HCT116 (cell line): ENCODE measurements at regions not wholly inside any gene's neighbourhood (a gene's known extent, or its start where the extent isn't known, plus 50 kb on each side); places are given as distances from the start of the nearest gene placed in this dataset.

ENCODE experiments used
- ATAC-seq: fragments of 200-7000 bp; cut with Tn5 transposase; 2 replicates; pipeline ENCODE4 v1.9.1; 2020; ENCODE audit warnings: mild to moderate bottlenecking, moderate library complexity
- BruUV-seq: library from RNA; stranded (reverse); fragments of 400-500 nt; replicated peaks from 2 replicates; lab custom pipeline; 2021; lab: Mats Ljungman, UMichigan
- CTCF ChIA-PET: fragments of 300-600 bp; sonication (Branson Sonifier 250); formaldehyde crosslinking; loops from one replicate; lab custom pipeline; 2021; ENCODE audit warnings: antibody characterized with exemption; lab: Charles Lee
- POLR2A ChIA-PET: fragments of 300-600, 350-600 bp; sonication (Branson Sonifier 250); formaldehyde crosslinking; loops from one replicate; lab custom pipeline; 2021; ENCODE audit warnings: antibody characterized with exemption; lab: Charles Lee
- RAD21 ChIA-PET, 2 experiments: fragments of 300-600 bp; sonication (Branson Sonifier 250); formaldehyde crosslinking; loops; one replicate each; lab custom pipeline; 2023; ENCODE audit warnings: low total read pairs in 2 of 2; ENCODE audit not compliant: uncharacterized antibody in 2 of 2, unreplicated experiment in 2 of 2, low non-redundant PET in 1 of 2; lab: Charles Lee
- DNase-seq: peaks from one replicate; pipeline ENCODE4 v3.0.0-alpha.2; 2010; ENCODE audit warnings: low read depth, low spot score
- H2AFZ ChIP-seq: fragments of 200-600 bp; shearing (Covaris generic), sonication (generic); 2 replicates; pipeline ENCODE4 v1.6.1; 2017; ENCODE audit warnings: low read depth, mixed run types, mixed read lengths, antibody characterized with exemption, low read length; ENCODE audit not compliant: poor library complexity, severe bottlenecking
- H3K27ac ChIP-seq: 2 replicates; pipeline ENCODE4 v1.5.1; 2012; ENCODE audit warnings: low read depth, low read length
- H3K27me3 ChIP-seq: fragments of 200-600 bp; sonication (generic); 2 replicates; pipeline ENCODE4 v1.6.1; 2016; ENCODE audit warnings: mixed run types, low read length, mixed read lengths; ENCODE audit not compliant: insufficient read depth
- H3K36me3 ChIP-seq, 2 experiments: fragments of 200-500 bp in 1 of 2; fragments of 200-600 bp in 1 of 2; sonication (Bioruptor generic) in 1 of 2; sonication (generic) in 1 of 2; 2 replicates each; pipeline versions ENCODE4 v1.5.1 to v1.6.1; 2014 to 2016; ENCODE audit warnings: low read length in 2 of 2, inconsistent platforms in 1 of 2, mixed read lengths in 1 of 2, mixed run types in 1 of 2; ENCODE audit not compliant: insufficient read depth in 2 of 2, control insufficient read depth in 1 of 2
- H3K4me1 ChIP-seq, 2 experiments: fragments of 200-600 bp in 1 of 2; sonication (generic) in 1 of 2; 2 replicates each; pipeline versions ENCODE4 v1.5.1 to v1.6.1; 2012 to 2017; ENCODE audit warnings: low read length in 2 of 2, inconsistent platforms in 1 of 2, mild to moderate bottlenecking in 1 of 2, mixed read lengths in 1 of 2, mixed run types in 1 of 2, moderate library complexity in 1 of 2; ENCODE audit not compliant: insufficient read depth in 2 of 2, control insufficient read depth in 1 of 2
- H3K4me2 ChIP-seq: fragments of 200-600 bp; sonication (generic); 2 replicates; pipeline ENCODE4 v1.6.1; 2017; ENCODE audit warnings: mixed run types, low read length, mixed read lengths
- H3K4me3 ChIP-seq, 2 experiments: fragments of 200-600 bp in 1 of 2; sonication (generic) in 1 of 2; replicated peaks in 1 of 2; 2 replicates each; pipeline ENCODE4 v1.5.1; 2011 to 2016; ENCODE audit warnings: low read length in 2 of 2, control low read depth in 1 of 2, low read depth in 1 of 2, mild to moderate bottlenecking in 1 of 2, mixed read lengths in 1 of 2, mixed run types in 1 of 2
- H3K79me2 ChIP-seq: fragments of 200-600 bp; sonication (generic); 2 replicates; pipeline ENCODE4 v1.6.1; 2017; ENCODE audit warnings: mild to moderate bottlenecking, mixed run types, low read length, moderate library complexity, mixed read lengths; ENCODE audit not compliant: insufficient read depth
- H3K9ac ChIP-seq: fragments of 200-600 bp; sonication (generic); 2 replicates; pipeline ENCODE4 v1.6.1; 2016; ENCODE audit warnings: low read length, mixed read lengths
- H3K9me2 ChIP-seq: fragments of 200-600 bp; sonication (generic), shearing (Covaris generic); 2 replicates; pipeline ENCODE4 v1.6.1; 2017; ENCODE audit warnings: mixed run types, mild to moderate bottlenecking, moderate library complexity; ENCODE audit not compliant: insufficient read depth
- H3K9me3 ChIP-seq, 2 experiments: fragments of 200-500 bp in 1 of 2; fragments of 200-600 bp in 1 of 2; sonication (Bioruptor generic) in 1 of 2; sonication (generic) in 1 of 2; 2 replicates each; pipeline ENCODE4 v1.6.1; 2014 to 2017; ENCODE audit warnings: low read length in 2 of 2, mixed read lengths in 2 of 2, inconsistent platforms in 1 of 2, low read depth in 1 of 2, mild to moderate bottlenecking in 1 of 2, mixed run types in 1 of 2, moderate library complexity in 1 of 2; ENCODE audit not compliant: control insufficient read depth in 1 of 2, insufficient read depth in 1 of 2
- H4K20me1 ChIP-seq: fragments of 200-600 bp; sonication (generic), shearing (Covaris generic); 2 replicates; pipeline ENCODE4 v1.6.1; 2017; ENCODE audit warnings: mixed run types, mild to moderate bottlenecking, moderate library complexity; ENCODE audit not compliant: insufficient read depth
- CBX3 ChIP-seq: IDR thresholded peaks from 2 replicates; pipeline ENCODE4 v1.6.1; 2012; ENCODE audit warnings: low read depth
- EGR1 ChIP-seq: IDR thresholded peaks from 2 replicates; pipeline ENCODE4 v1.6.1; 2012; ENCODE audit warnings: low read depth
- ELF1 ChIP-seq: IDR thresholded peaks from 2 replicates; pipeline ENCODE4 v1.6.1; 2012; ENCODE audit warnings: low read depth, borderline replicate concordance
- EZH2 ChIP-seq: fragments of 200-600 bp; sonication (generic); IDR thresholded peaks from 2 replicates; pipeline ENCODE4 v1.6.1; 2017; ENCODE audit warnings: antibody characterized with exemption, mixed run types
- EZH2phosphoT487 ChIP-seq: fragments of 200-600 bp; IDR thresholded peaks from 2 replicates; pipeline ENCODE4 v1.6.1; 2018; ENCODE audit warnings: antibody characterized with exemption, borderline replicate concordance
- FOSL1 ChIP-seq: IDR thresholded peaks from 2 replicates; pipeline ENCODE4 v1.6.1; 2012; ENCODE audit warnings: low read depth
- JUND ChIP-seq: IDR thresholded peaks from 2 replicates; pipeline ENCODE4 v1.6.1; 2012
- POLR2A ChIP-seq: IDR thresholded peaks from 2 replicates; pipeline ENCODE4 v1.7.0; 2011; ENCODE audit warnings: borderline replicate concordance; ENCODE audit not compliant: insufficient read depth, insufficient read length; ENCODE audit errors: extremely low read depth
- POLR2AphosphoS5 ChIP-seq: IDR thresholded peaks from 2 replicates; pipeline ENCODE4 v1.6.1; 2011; ENCODE audit warnings: mild to moderate bottlenecking, low read depth, low read length, moderate library complexity
- RAD21 ChIP-seq: IDR thresholded peaks from 2 replicates; pipeline ENCODE4 v1.6.1; 2012; ENCODE audit warnings: low read depth, mild to moderate bottlenecking
- REST ChIP-seq: IDR thresholded peaks from 2 replicates; pipeline ENCODE4 v1.6.1; 2012; ENCODE audit warnings: low read depth
- SIN3A ChIP-seq: IDR thresholded peaks from 2 replicates; pipeline ENCODE4 v1.6.1; 2012; ENCODE audit warnings: low read depth
- SP1 ChIP-seq: IDR thresholded peaks from 2 replicates; pipeline ENCODE4 v1.6.1; 2012; ENCODE audit warnings: low read depth
- SRF ChIP-seq: IDR thresholded peaks from 2 replicates; pipeline ENCODE4 v1.6.1; 2012; ENCODE audit warnings: low read depth
- TCF7L2 ChIP-seq: IDR thresholded peaks from 2 replicates; pipeline ENCODE4 v1.7.0; 2011; ENCODE audit warnings: borderline replicate concordance, inconsistent platforms; ENCODE audit not compliant: insufficient read depth, insufficient read length; ENCODE audit errors: extremely low read depth
- YY1 ChIP-seq: IDR thresholded peaks from 2 replicates; pipeline ENCODE4 v1.6.1; 2011; ENCODE audit warnings: low read length, low read depth, moderate library complexity, mild to moderate bottlenecking; ENCODE audit not compliant: insufficient replicate concordance; ENCODE audit errors: extremely low read depth
- ZNF274 ChIP-seq: fragments of 200-500 bp; sonication (Bioruptor generic); IDR thresholded peaks from 2 replicates; pipeline ENCODE4 v1.6.1; 2014; ENCODE audit warnings: mild to moderate bottlenecking, low read depth, low read length, inconsistent platforms
- intact Hi-C: fragments of 100-400 bp; cut with micrococcal nuclease; formaldehyde crosslinking; loops from 2 replicates; pipeline ENCODE4 v1.10.0; 2022
- TF ChIP-seq, protein P1 (sequence below): IDR thresholded peaks from 2 replicates; pipeline ENCODE4 v1.6.1; 2011; ENCODE audit warnings: mild to moderate bottlenecking, low read length, moderate library complexity; ENCODE audit not compliant: insufficient replicate concordance; ENCODE audit errors: extremely low read depth
- TF ChIP-seq, protein P2 (sequence below): IDR thresholded peaks from 2 replicates; pipeline ENCODE4 v1.6.1; 2012
- TF ChIP-seq, protein P3 (sequence below), 3 experiments: fragments of 200-600 bp in 1 of 3; sonication (generic) in 1 of 3; IDR thresholded peaks in 2 of 3; conservative IDR thresholded peaks in 1 of 3; 2 replicates each; pipeline ENCODE4 v1.5.1; 2012 to 2017; ENCODE audit warnings: low read depth in 2 of 3, low read length in 2 of 3, antibody characterized with exemption in 1 of 3, borderline replicate concordance in 1 of 3, control low read depth in 1 of 3, mild to moderate bottlenecking in 1 of 3, mixed read lengths in 1 of 3, mixed run types in 1 of 3, moderate library complexity in 1 of 3; ENCODE audit not compliant: insufficient read depth in 1 of 3

DNA sequence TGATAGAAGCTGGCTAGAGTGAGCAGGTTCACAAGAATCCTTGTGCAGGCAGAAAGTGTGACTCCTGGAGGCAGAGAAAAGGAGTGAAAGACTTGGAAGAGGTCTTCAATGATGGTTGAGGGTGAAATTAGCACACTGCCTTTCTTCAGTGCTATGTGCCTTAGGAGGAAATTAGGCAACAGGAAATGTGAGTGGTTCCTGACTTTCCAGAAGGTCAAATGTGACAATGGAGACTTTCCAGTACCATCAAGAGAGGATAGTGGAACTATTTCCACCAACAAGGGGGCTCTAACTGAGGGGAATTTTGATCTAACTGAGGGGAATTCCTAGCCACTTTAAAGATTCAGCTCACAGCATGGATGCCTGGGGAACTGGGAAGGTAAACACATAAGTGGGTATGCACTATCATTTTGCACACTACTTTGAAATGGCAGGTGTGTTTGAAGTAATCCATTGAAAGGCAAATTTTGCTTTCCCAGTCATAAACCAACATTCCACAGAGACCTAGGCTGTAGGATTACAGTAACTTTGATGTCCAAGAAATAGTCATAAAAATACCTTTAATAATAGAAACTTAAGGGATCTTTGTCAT lies 90.0 kb downstream of the PERP start:
- POLR2A ChIA-PET = no interaction called here
- Histone ChIP-seq H3K4me3 (no peak overlapping the region), H4K20me1 (no peaks in the 10 kb centered on the region), H3K9ac (no peak overlapping the region)
- TF ChIP-seq JUND (no peak), RAD21 (no peak), TCF7L2 (no peak), CBX3 (no peak), ZNF274 (no peak), EGR1 (no peak), SRF (no peak), REST (no peak), POLR2A (no peak), SIN3A (no peak), FOSL1 (no peak), EZH2phosphoT487 (no peak), EZH2 (no peak), ELF1 (no peak), YY1 (no peak), SP1 (no peak), POLR2AphosphoS5 (no peak)
- TF ChIP-seq, protein P1, sequence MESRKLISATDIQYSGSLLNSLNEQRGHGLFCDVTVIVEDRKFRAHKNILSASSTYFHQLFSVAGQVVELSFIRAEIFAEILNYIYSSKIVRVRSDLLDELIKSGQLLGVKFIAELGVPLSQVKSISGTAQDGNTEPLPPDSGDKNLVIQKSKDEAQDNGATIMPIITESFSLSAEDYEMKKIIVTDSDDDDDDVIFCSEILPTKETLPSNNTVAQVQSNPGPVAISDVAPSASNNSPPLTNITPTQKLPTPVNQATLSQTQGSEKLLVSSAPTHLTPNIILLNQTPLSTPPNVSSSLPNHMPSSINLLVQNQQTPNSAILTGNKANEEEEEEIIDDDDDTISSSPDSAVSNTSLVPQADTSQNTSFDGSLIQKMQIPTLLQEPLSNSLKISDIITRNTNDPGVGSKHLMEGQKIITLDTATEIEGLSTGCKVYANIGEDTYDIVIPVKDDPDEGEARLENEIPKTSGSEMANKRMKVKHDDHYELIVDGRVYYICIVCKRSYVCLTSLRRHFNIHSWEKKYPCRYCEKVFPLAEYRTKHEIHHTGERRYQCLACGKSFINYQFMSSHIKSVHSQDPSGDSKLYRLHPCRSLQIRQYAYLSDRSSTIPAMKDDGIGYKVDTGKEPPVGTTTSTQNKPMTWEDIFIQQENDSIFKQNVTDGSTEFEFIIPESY = no peak
- TF ChIP-seq, protein P2, sequence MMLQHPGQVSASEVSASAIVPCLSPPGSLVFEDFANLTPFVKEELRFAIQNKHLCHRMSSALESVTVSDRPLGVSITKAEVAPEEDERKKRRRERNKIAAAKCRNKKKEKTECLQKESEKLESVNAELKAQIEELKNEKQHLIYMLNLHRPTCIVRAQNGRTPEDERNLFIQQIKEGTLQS = no peak
- TF ChIP-seq, protein P3, sequence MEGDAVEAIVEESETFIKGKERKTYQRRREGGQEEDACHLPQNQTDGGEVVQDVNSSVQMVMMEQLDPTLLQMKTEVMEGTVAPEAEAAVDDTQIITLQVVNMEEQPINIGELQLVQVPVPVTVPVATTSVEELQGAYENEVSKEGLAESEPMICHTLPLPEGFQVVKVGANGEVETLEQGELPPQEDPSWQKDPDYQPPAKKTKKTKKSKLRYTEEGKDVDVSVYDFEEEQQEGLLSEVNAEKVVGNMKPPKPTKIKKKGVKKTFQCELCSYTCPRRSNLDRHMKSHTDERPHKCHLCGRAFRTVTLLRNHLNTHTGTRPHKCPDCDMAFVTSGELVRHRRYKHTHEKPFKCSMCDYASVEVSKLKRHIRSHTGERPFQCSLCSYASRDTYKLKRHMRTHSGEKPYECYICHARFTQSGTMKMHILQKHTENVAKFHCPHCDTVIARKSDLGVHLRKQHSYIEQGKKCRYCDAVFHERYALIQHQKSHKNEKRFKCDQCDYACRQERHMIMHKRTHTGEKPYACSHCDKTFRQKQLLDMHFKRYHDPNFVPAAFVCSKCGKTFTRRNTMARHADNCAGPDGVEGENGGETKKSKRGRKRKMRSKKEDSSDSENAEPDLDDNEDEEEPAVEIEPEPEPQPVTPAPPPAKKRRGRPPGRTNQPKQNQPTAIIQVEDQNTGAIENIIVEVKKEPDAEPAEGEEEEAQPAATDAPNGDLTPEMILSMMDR (IDR thresholded peaks at IDR 0.05 in 2 of 3, conservative IDR thresholded peaks at IDR 0.05 in 1 of 3; ENCODE audit: borderline replicate concordance in 1 of 3, insufficient read depth in 1 of 3, low read depth in 2 of 3, low read length in 2 of 3) = no peak
- TF ChIP-seq, all 23 proteins: peak for 0
- no peak for ATAC-seq
- no peaks in the 10 kb centered on the region for H3K4me1 ChIP-seq
- no peak for DNase-seq
- H3K27me3 ChIP-seq = no peaks in the 10 kb centered on the region
- RAD21 ChIA-PET = no interaction called here
- no peaks in the 10 kb centered on the region for H3K36me3 ChIP-seq
- no peak overlapping the region for H3K27ac ChIP-seq
- no TSS peak for BruUV-seq
- H3K9me2 ChIP-seq = no peaks in the 10 kb centered on the region
- no peak overlapping the region for H2AFZ ChIP-seq
- CTCF ChIA-PET = interaction anchor here (3.2 kb wide), 1 partner anchor 10 kb away, joined by 16 read pairs; no protein-coding TSS in a partner anchor
- H3K4me2 ChIP-seq = no peak overlapping the region
- no peaks in the 10 kb centered on the region for H3K9me3 ChIP-seq
- intact Hi-C loops = no loop called here
- no peaks in the 10 kb centered on the region for H3K79me2 ChIP-seq
